Suprapubic skin (tissue), 4 donors: ENCODE measurements at regions not wholly inside any gene's neighbourhood (a gene's known extent, or its start where the extent isn't known, plus 50 kb on each side); places are given as distances from the start of the nearest gene placed in this dataset.
"Not testable (repeated sequence)": the region's sequence is repeated elsewhere in the genome, so short reads cannot be mapped to it uniquely, and the experiment has no call there.

ENCODE experiments used
- CTCF ChIP-seq, 2 donors: fragments of 200-600 bp in 1 of 2; fragments of 450-650 bp in 1 of 2; sonication (generic) in 1 of 2; IDR thresholded peaks; one replicate each; pipeline ENCODE4 v1.5.1; 2016 to 2019; ENCODE audit warnings: antibody characterized with exemption in 2 of 2, mild to moderate bottlenecking in 1 of 2, moderate library complexity in 1 of 2
- EP300 ChIP-seq: sonication (generic); formaldehyde crosslinking; IDR thresholded peaks from one replicate; pipeline ENCODE4 v1.6.1; 2017; ENCODE audit warnings: antibody characterized with exemption
- POLR2A ChIP-seq, 2 donors: fragments of 450-650 bp; IDR thresholded peaks; one replicate each; pipeline ENCODE4 v1.6.1; 2017; ENCODE audit warnings: antibody characterized with exemption in 2 of 2, mild to moderate bottlenecking in 2 of 2, moderate library complexity in 2 of 2
- POLR2AphosphoS5 ChIP-seq, 3 donors: sonication (generic); formaldehyde crosslinking; IDR thresholded peaks; one replicate each; pipeline ENCODE4 v1.6.1; 2017; ENCODE audit warnings: antibody characterized with exemption in 3 of 3

DNA sequence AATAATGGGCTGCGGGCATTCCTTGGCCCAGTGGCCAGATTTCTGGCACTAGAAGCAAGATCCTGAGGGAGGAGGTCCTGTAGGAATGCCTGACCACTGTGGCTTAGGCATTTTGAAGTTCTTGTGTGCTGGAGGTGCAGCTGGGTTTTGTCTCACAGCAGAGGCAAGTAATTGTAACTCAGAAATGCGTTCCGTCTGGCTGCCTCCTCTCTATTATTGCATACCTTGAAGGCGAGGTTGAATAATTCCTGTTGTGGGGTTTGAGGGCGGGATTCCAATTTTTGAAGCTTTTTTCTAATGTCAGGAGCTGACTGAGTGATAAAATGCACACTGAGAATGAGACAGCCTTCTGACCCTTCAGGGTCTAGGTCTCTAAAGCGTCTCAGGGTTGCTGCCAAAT is 170.6 kb downstream of the PPP4R3C start:
- TF ChIP-seq EP300; CTCF (IDR thresholded peaks at IDR 0.05); POLR2AphosphoS5 (IDR thresholded peaks at IDR 0.05); POLR2A (IDR thresholded peaks at IDR 0.05): not testable (repeated sequence)
